HEK293T (cell line): ENCODE measurements at regions not wholly inside any gene's neighbourhood (a gene's known extent, or its start where the extent isn't known, plus 50 kb on each side); places are given as distances from the start of the nearest gene placed in this dataset.

Source experiments
- ARNT ChIP-seq: fragments of 450-650 bp; IDR thresholded peaks from 2 replicates; pipeline ENCODE4 v1.6.1; 2017; ENCODE audit warnings: mild to moderate bottlenecking
- ELF4 ChIP-seq: fragments of 450-650 bp; IDR thresholded peaks from 2 replicates; pipeline ENCODE4 v1.6.1; 2017; ENCODE audit warnings: antibody characterized with exemption
- FOXA1 ChIP-seq: fragments of 450-650 bp; IDR thresholded peaks from 2 replicates; pipeline ENCODE4 v1.6.1; 2016; ENCODE audit warnings: mild to moderate bottlenecking
- FOXK2 ChIP-seq: fragments of 450-650 bp; IDR thresholded peaks from 2 replicates; pipeline ENCODE4 v1.6.1; 2016; ENCODE audit warnings: mild to moderate bottlenecking
- HDGF ChIP-seq: fragments of 450-650 bp; IDR thresholded peaks from 2 replicates; pipeline ENCODE4 v1.6.1; 2017; ENCODE audit warnings: antibody characterized with exemption, borderline replicate concordance
- L3MBTL2 ChIP-seq: fragments of 450-650 bp; conservative IDR thresholded peaks from 2 replicates; pipeline ENCODE4 v1.6.1; 2016; ENCODE audit warnings: mild to moderate bottlenecking
- NFRKB ChIP-seq: fragments of 450-650 bp; IDR thresholded peaks from 2 replicates; pipeline ENCODE4 v1.6.1; 2016; ENCODE audit warnings: mild to moderate bottlenecking, moderate library complexity
- SP1 ChIP-seq: fragments of 450-650 bp; IDR thresholded peaks from 2 replicates; pipeline ENCODE4 v1.6.1; 2017
- SUZ12 ChIP-seq: fragments of 450-650 bp; IDR thresholded peaks from 2 replicates; pipeline ENCODE4 v1.6.1; 2016; ENCODE audit warnings: mild to moderate bottlenecking
- TARDBP ChIP-seq: fragments of 450-650 bp; IDR thresholded peaks from 2 replicates; pipeline ENCODE4 v1.6.1; 2016
- ZNF384 ChIP-seq: fragments of 450-650 bp; IDR thresholded peaks from 2 replicates; pipeline ENCODE4 v1.6.1; 2016
- TF ChIP-seq, protein P1 (sequence below): fragments of 450-650 bp; IDR thresholded peaks from 2 replicates; pipeline ENCODE4 v1.6.1; 2016

DNA sequence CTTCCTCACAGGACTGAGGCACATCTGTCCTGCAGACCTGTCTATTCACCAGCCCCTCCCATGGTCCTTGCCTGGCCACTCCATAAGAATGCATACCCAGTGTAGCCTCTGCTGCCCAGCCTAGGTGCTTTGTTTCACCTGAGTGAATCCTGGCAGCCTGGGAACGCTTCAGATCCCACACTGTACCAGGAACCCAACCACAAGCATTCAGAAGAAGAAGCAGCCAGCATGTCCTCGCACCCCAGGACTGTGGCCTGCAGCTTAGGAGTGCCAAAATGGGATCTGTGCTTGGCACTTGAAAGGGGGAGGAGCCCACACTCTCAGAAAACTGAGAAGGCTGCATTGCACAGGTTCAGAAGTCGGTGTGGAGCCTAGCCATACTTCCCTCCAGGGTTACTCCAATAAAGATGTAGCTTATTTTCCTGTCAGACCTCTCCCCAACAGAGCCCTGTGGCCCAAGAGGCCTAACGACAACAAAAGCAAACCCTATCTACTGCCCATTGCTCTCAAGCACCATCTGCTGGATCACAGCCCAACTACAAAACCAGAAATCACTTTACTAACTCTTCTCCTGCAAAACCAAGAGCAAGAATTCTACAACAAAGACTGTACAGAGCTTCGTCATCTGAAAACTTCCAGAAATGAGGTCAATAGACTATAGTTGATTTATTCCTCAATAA, 923.1 kb upstream of the NEGR1 start:
- TF ChIP-seq FOXK2: no peak
- no peak for TF ChIP-seq L3MBTL2
- no peak for TF ChIP-seq HDGF
- no peak for TF ChIP-seq ARNT
- TF ChIP-seq FOXA1: no peak
- no peak for TF ChIP-seq SUZ12
- no peak for TF ChIP-seq SP1
- no peak for TF ChIP-seq ZNF384
- no peak for TF ChIP-seq NFRKB
- no peak for TF ChIP-seq TARDBP
- TF ChIP-seq, protein P1, sequence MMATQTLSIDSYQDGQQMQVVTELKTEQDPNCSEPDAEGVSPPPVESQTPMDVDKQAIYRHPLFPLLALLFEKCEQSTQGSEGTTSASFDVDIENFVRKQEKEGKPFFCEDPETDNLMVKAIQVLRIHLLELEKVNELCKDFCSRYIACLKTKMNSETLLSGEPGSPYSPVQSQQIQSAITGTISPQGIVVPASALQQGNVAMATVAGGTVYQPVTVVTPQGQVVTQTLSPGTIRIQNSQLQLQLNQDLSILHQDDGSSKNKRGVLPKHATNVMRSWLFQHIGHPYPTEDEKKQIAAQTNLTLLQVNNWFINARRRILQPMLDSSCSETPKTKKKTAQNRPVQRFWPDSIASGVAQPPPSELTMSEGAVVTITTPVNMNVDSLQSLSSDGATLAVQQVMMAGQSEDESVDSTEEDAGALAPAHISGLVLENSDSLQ: no peak
- TF ChIP-seq ELF4: no peak
